H1 (cell line): ENCODE measurements at regions not wholly inside any gene's neighbourhood (a gene's known extent, or its start where the extent isn't known, plus 50 kb on each side); places are given as distances from the start of the nearest gene placed in this dataset.

Source experiments
- CTCF ChIA-PET: fragments of 300-600 bp; sonication (Branson Sonifier 250); formaldehyde crosslinking; loops from one replicate; lab custom pipeline; 2021; ENCODE audit not compliant: partially characterized antibody; lab: Charles Lee
- POLR2A ChIA-PET: fragments of 300-600 bp; sonication (Branson Sonifier 250); formaldehyde crosslinking; loops from one replicate; lab custom pipeline; 2021; ENCODE audit warnings: inconsistent platforms; ENCODE audit not compliant: partially characterized antibody; lab: Charles Lee
- DNase-seq, 2 experiments: peaks; one replicate each; pipeline versions ENCODE4 v3.0.0 to v3.0.0-alpha.2; 2010 to 2022; ENCODE audit warnings: low spot score in 2 of 2, low read depth in 1 of 2, mixed read lengths in 1 of 2
- FAIRE-seq: peaks from 2 replicates; lab custom pipeline; 2011; peaks lifted over from hg19 to GRCh38; lab: Jason Lieb, UNC
- H2AFZ ChIP-seq: 2 replicates; pipeline ENCODE4 v1.8.1; 2012; ENCODE audit warnings: low read length, inconsistent platforms
- H2AK5ac ChIP-seq: 2 replicates; pipeline ENCODE4 v1.6.1; 2013; ENCODE audit warnings: low read depth, low read length
- H2BK120ac ChIP-seq: replicated peaks from 2 replicates; pipeline ENCODE3; 2013; ENCODE audit warnings: low read depth, low read length, inconsistent platforms
- H2BK12ac ChIP-seq: 2 replicates; pipeline ENCODE4 v1.6.1; 2013; ENCODE audit warnings: low read depth, low read length
- H2BK15ac ChIP-seq: 2 replicates; pipeline ENCODE4 v1.6.1; 2013; ENCODE audit warnings: low read length
- H2BK20ac ChIP-seq: 2 replicates; pipeline ENCODE4 v1.6.1; 2013; ENCODE audit warnings: low read length
- H2BK5ac ChIP-seq: 2 replicates; pipeline ENCODE4 v1.6.1; 2013; ENCODE audit warnings: low read depth, low read length
- H3K14ac ChIP-seq: 2 replicates; pipeline ENCODE4 v1.6.1; 2013; ENCODE audit warnings: inconsistent platforms; ENCODE audit not compliant: insufficient read length
- H3K18ac ChIP-seq: 2 replicates; pipeline ENCODE4 v1.6.1; 2013; ENCODE audit warnings: low read length; ENCODE audit errors: extremely low read depth
- H3K23ac ChIP-seq: 2 replicates; pipeline ENCODE4 v1.6.1; 2013; ENCODE audit warnings: inconsistent platforms; ENCODE audit not compliant: insufficient read length
- H3K23me2 ChIP-seq: 2 replicates; pipeline ENCODE4 v1.6.1; 2013; ENCODE audit warnings: low read depth, low read length
- H3K27ac ChIP-seq: 2 replicates; pipeline ENCODE4 v1.6.1; 2011; ENCODE audit warnings: low read depth, low read length, inconsistent platforms
- H3K27me3 ChIP-seq, 4 experiments: replicated peaks in 1 of 4; 1 replicate in 1 of 4; 2 replicates in 3 of 4; pipeline versions ENCODE4 v1.6.1 to v1.8.1; 2011 to 2013; ENCODE audit warnings: low read length in 3 of 4, mild to moderate bottlenecking in 3 of 4, inconsistent platforms in 2 of 4, mixed read lengths in 2 of 4, moderate library complexity in 1 of 4; ENCODE audit not compliant: control insufficient read depth in 3 of 4, insufficient read depth in 3 of 4; ENCODE audit errors: extremely low read depth in 1 of 4
- H3K36me3 ChIP-seq, 4 experiments: 2 replicates each; pipeline versions ENCODE4 v1.6.1 to v1.8.1; 2011 to 2013; ENCODE audit warnings: mild to moderate bottlenecking in 4 of 4, low read length in 3 of 4, moderate library complexity in 2 of 4, control low read depth in 1 of 4, inconsistent platforms in 1 of 4; ENCODE audit not compliant: insufficient read depth in 4 of 4, control insufficient read depth in 2 of 4
- H3K4ac ChIP-seq: replicated peaks from 2 replicates; pipeline ENCODE3; 2013; ENCODE audit warnings: low read length, low read depth, mixed read lengths, inconsistent platforms; ENCODE audit not compliant: insufficient read length
- H3K4me1 ChIP-seq, 4 experiments: replicated peaks in 1 of 4; 1 replicate in 1 of 4; 2 replicates in 3 of 4; pipeline versions ENCODE4 v1.6.1 to v1.8.1; 2011 to 2013; ENCODE audit warnings: low read length in 3 of 4, inconsistent platforms in 2 of 4, mixed read lengths in 1 of 4; ENCODE audit not compliant: insufficient read depth in 4 of 4, control insufficient read depth in 3 of 4
- H3K4me2 ChIP-seq, 2 experiments: 2 replicates each; pipeline versions ENCODE4 v1.6.1 to v1.8.1; 2011 to 2013; ENCODE audit warnings: low read depth in 2 of 2, low read length in 2 of 2, control low read depth in 1 of 2, inconsistent platforms in 1 of 2, mild to moderate bottlenecking in 1 of 2; ENCODE audit not compliant: insufficient read depth in 1 of 2
- H3K4me3 ChIP-seq, 4 experiments: fragments of 200-600, 300-600 bp in 1 of 4; sonication (generic), shearing (Covaris generic), sonication (Bioruptor Twin) in 1 of 4; 2 replicates each; pipeline versions ENCODE4 v1.5.1 to v1.8.1; 2011 to 2016; ENCODE audit warnings: low read length in 4 of 4, low read depth in 3 of 4, control low read depth in 2 of 4, inconsistent platforms in 2 of 4, mild to moderate bottlenecking in 2 of 4, mixed read lengths in 1 of 4, moderate library complexity in 1 of 4; ENCODE audit not compliant: insufficient read depth in 2 of 4; ENCODE audit errors: extremely low read depth in 1 of 4
- H3K56ac ChIP-seq: replicated peaks from 2 replicates; pipeline ENCODE3; 2013; ENCODE audit warnings: low read depth, mild to moderate bottlenecking, mixed read lengths, low read length, inconsistent platforms; ENCODE audit not compliant: insufficient read length
- H3K79me1 ChIP-seq: 2 replicates; pipeline ENCODE4 v1.6.1; 2013; ENCODE audit warnings: low read depth, low read length, control low read depth
- H3K79me2 ChIP-seq, 2 experiments: 2 replicates each; pipeline versions ENCODE4 v1.6.1 to v1.8.1; 2012 to 2013; ENCODE audit warnings: low read length in 2 of 2, mild to moderate bottlenecking in 2 of 2, inconsistent platforms in 1 of 2; ENCODE audit not compliant: insufficient read depth in 2 of 2, control insufficient read depth in 1 of 2
- H3K9ac ChIP-seq, 4 experiments: replicated peaks in 1 of 4; 1 replicate in 1 of 4; 2 replicates in 3 of 4; pipeline versions ENCODE4 v1.6.1 to v1.8.1; 2011 to 2013; ENCODE audit warnings: low read depth in 3 of 4, low read length in 3 of 4, control low read depth in 2 of 4, mild to moderate bottlenecking in 2 of 4, moderate library complexity in 2 of 4, inconsistent platforms in 1 of 4; ENCODE audit errors: extremely low read depth in 1 of 4
- H3K9me3 ChIP-seq, 2 experiments: 2 replicates each; pipeline versions ENCODE4 v1.6.1 to v1.8.1; 2012 to 2013; ENCODE audit warnings: mild to moderate bottlenecking in 2 of 2, moderate library complexity in 2 of 2, control low read depth in 1 of 2, inconsistent platforms in 1 of 2, low read depth in 1 of 2, low read length in 1 of 2, mixed read lengths in 1 of 2; ENCODE audit not compliant: insufficient read depth in 2 of 2
- H4K20me1 ChIP-seq, 2 experiments: replicated peaks in 1 of 2; 2 replicates each; pipeline versions ENCODE3 to v1.8.1; 2011 to 2013; ENCODE audit warnings: inconsistent platforms in 2 of 2, low read length in 2 of 2, mild to moderate bottlenecking in 1 of 2; ENCODE audit not compliant: insufficient read depth in 2 of 2, control insufficient read depth in 1 of 2
- H4K5ac ChIP-seq: 2 replicates; pipeline ENCODE4 v1.6.1; 2013; ENCODE audit warnings: low read length, low read depth, mixed read lengths, inconsistent platforms; ENCODE audit not compliant: insufficient read length
- H4K8ac ChIP-seq: 2 replicates; pipeline ENCODE4 v1.8.0; 2013; ENCODE audit warnings: mild to moderate bottlenecking, moderate library complexity, low read length, inconsistent platforms; ENCODE audit not compliant: insufficient read depth; ENCODE audit errors: extremely low read depth
- H4K91ac ChIP-seq: replicated peaks from 2 replicates; pipeline ENCODE3; 2013; ENCODE audit warnings: low read length, mixed read lengths, inconsistent platforms; ENCODE audit not compliant: insufficient read length
- ASH2L ChIP-seq: fragments of 200-600, 300-600 bp; sonication (generic); IDR thresholded peaks from one replicate; pipeline ENCODE4 v1.7.1; 2017; ENCODE audit warnings: low read length
- CBX5 ChIP-seq: fragments of 300-800, 300-1000 bp; sonication (generic); IDR thresholded peaks from 2 replicates; pipeline ENCODE4 v1.7.1; 2016; ENCODE audit warnings: antibody characterized with exemption, low read length, low read depth
- NANOG ChIP-seq: IDR thresholded peaks from 2 replicates; pipeline ENCODE4 v1.6.1; 2011; ENCODE audit warnings: low read length, low read depth, mild to moderate bottlenecking, inconsistent platforms; ENCODE audit not compliant: insufficient read depth, poor library complexity, severe bottlenecking
- POLR2AphosphoS5 ChIP-seq: IDR thresholded peaks from 2 replicates; pipeline ENCODE4 v1.6.1; 2011; ENCODE audit warnings: low read depth, low read length
- RFX5 ChIP-seq: IDR thresholded peaks from 2 replicates; pipeline ENCODE4 v1.6.1; 2011; ENCODE audit warnings: low read depth, low read length, improper control_type of control experiment, borderline replicate concordance
- RXRA ChIP-seq: IDR thresholded peaks from 2 replicates; pipeline ENCODE4 v1.6.1; 2011; ENCODE audit warnings: low read depth, mild to moderate bottlenecking, low read length, moderate library complexity; ENCODE audit not compliant: insufficient read depth
- SP1 ChIP-seq: IDR thresholded peaks from 2 replicates; pipeline ENCODE4 v1.6.1; 2011; ENCODE audit warnings: low read depth, low read length
- SUZ12 ChIP-seq: fragments of 200-600 bp; sonication (generic); IDR thresholded peaks from 2 replicates; pipeline ENCODE4 v1.6.1; 2012; ENCODE audit warnings: mild to moderate bottlenecking, inconsistent platforms, low read length, moderate library complexity, mixed read lengths
- TAF1 ChIP-seq: IDR thresholded peaks from 2 replicates; pipeline ENCODE4 v1.6.1; 2011; ENCODE audit warnings: mild to moderate bottlenecking, low read depth, low read length
- TCF12 ChIP-seq: IDR thresholded peaks from 2 replicates; pipeline ENCODE4 v1.6.1; 2011; ENCODE audit warnings: low read depth, mild to moderate bottlenecking, low read length
- YY1 ChIP-seq: IDR thresholded peaks from 2 replicates; pipeline ENCODE4 v1.6.1; 2011; ENCODE audit warnings: low read depth, mild to moderate bottlenecking, low read length
- ZNF274 ChIP-seq: IDR thresholded peaks from 2 replicates; pipeline ENCODE4 v1.7.0; 2012; ENCODE audit warnings: low read length, borderline replicate concordance; ENCODE audit errors: extremely low read depth
- WGBS, 2 experiments: shearing (Covaris generic) in 1 of 2; methylation state at CpG; one replicate each; pipeline versions ENCODE4 v1.1.6 to v1.1.7; 2013 to 2015; ENCODE audit warnings: low lambda C conversion rate in 2 of 2, mixed read lengths in 2 of 2, inconsistent platforms in 1 of 2, low coverage in 1 of 2, missing lambda C conversion rate in 1 of 2; ENCODE audit not compliant: insufficient replicate concordance in 2 of 2, insufficient coverage in 1 of 2, insufficient read length in 1 of 2; ENCODE audit errors: extremely low coverage in 1 of 2, missing lambda C conversion rate in 1 of 2; 5-methylcytosine and 5-hydroxymethylcytosine counted together
- TF ChIP-seq, protein P1 (sequence below): IDR thresholded peaks from 2 replicates; pipeline ENCODE4 v1.6.1; 2012; ENCODE audit warnings: inconsistent platforms
- TF ChIP-seq, protein P2 (sequence below): IDR thresholded peaks from 2 replicates; pipeline ENCODE4 v1.6.1; 2011; ENCODE audit warnings: low read length, improper control_type of control experiment

DNA sequence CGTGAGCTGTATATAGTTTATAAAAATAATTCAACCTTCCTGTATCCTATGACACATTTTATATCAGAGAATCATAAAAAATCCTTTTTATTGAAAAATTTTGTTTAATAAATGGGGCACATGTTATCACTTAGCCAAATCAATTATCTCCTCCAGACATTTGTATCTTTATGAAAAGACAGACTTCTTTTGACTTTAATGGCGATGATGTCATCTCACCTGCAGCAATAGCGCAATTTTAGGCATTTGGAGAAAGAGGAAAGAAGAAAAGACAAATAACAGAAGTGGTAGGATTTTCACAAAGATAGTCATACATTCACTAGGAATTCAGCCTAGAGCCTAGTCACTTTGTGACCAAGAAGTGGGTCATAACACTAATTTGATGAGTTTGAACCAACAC, 444.5 kb downstream of the PREX1 start:
- no peak overlapping the region for H3K4me3 ChIP-seq
- H3K36me3 ChIP-seq, result no peaks in the 10 kb centered on the region
- H2AFZ ChIP-seq, result no peak overlapping the region
- no peak overlapping the region for H2BK120ac ChIP-seq
- no peaks in the 10 kb centered on the region for H3K79me2 ChIP-seq
- no peak overlapping the region for H2BK15ac ChIP-seq
- no peaks in the 10 kb centered on the region for H3K9me3 ChIP-seq
- 91% methylated on average over 3 of the region's 3 CpGs; no CpG with 5 or more reads in 1 of the 2 experiments for WGBS, 2 experiments
- CTCF ChIA-PET, result interaction anchor here (2.7 kb wide), 1 partner anchor 10 kb away, joined by 10 read pairs; no protein-coding TSS in a partner anchor
- FAIRE-seq (no peak), DNase-seq (no peak)
- H4K91ac ChIP-seq, result no peak overlapping the region
- no peak overlapping the region for H3K27ac ChIP-seq
- no peak overlapping the region for H3K56ac ChIP-seq
- H2BK5ac ChIP-seq, result no peak overlapping the region
- H4K5ac ChIP-seq, result no peak overlapping the region
- TF ChIP-seq RFX5, result no peak
- no peak for TF ChIP-seq CBX5
- TF ChIP-seq TAF1, result no peak
- no peak for TF ChIP-seq NANOG
- TF ChIP-seq RXRA, result no peak
- no peak for TF ChIP-seq TCF12
- no peak for TF ChIP-seq ZNF274
- no peak for TF ChIP-seq SUZ12
- no peak for TF ChIP-seq SP1
- TF ChIP-seq POLR2AphosphoS5, result no peak
- no peak for TF ChIP-seq ASH2L
- TF ChIP-seq YY1, result no peak
- TF ChIP-seq, protein P1, sequence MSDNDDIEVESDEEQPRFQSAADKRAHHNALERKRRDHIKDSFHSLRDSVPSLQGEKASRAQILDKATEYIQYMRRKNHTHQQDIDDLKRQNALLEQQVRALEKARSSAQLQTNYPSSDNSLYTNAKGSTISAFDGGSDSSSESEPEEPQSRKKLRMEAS, result no peak
- TF ChIP-seq, protein P2, sequence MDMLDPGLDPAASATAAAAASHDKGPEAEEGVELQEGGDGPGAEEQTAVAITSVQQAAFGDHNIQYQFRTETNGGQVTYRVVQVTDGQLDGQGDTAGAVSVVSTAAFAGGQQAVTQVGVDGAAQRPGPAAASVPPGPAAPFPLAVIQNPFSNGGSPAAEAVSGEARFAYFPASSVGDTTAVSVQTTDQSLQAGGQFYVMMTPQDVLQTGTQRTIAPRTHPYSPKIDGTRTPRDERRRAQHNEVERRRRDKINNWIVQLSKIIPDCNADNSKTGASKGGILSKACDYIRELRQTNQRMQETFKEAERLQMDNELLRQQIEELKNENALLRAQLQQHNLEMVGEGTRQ, result no peak
- no peak overlapping the region for H3K23ac ChIP-seq
- no peak overlapping the region for H3K4ac ChIP-seq
- H4K20me1 ChIP-seq, result peaks cover 0 to 3% of the 10 kb centered on the region in 2 experiments
- no peak overlapping the region for H3K4me2 ChIP-seq
- no peak overlapping the region for H2AK5ac ChIP-seq
- H3K27me3 ChIP-seq, result no peaks in the 10 kb centered on the region
- no peak overlapping the region for H4K8ac ChIP-seq
- peaks cover 0 to 12% (median 0%) of the 10 kb centered on the region in 4 experiments; a peak in 3 of 7 replicates for H3K4me1 ChIP-seq
- peaks cover 6% of the 10 kb centered on the region; the same call in 1 of the 2 replicates for H3K23me2 ChIP-seq
- H3K9ac ChIP-seq, result no peak overlapping the region
- no peak overlapping the region for H2BK12ac ChIP-seq
- H3K18ac ChIP-seq, result no peak overlapping the region
- H3K79me1 ChIP-seq, result no peaks in the 10 kb centered on the region
- POLR2A ChIA-PET, result no interaction called here
- H3K14ac ChIP-seq, result no peak overlapping the region
- no peak overlapping the region for H2BK20ac ChIP-seq
